MM.1S (cell line): ENCODE measurements at regions not wholly inside any gene's neighbourhood (a gene's known extent, or its start where the extent isn't known, plus 50 kb on each side); places are given as distances from the start of the nearest gene placed in this dataset.

Source experiments
- CTCF ChIP-seq: fragments of 300-600 bp; sonication (generic); IDR thresholded peaks from 2 replicates; pipeline ENCODE4 v1.5.1; 2016; ENCODE audit warnings: antibody characterized with exemption, low read length, mixed read lengths
- EZH2phosphoT487 ChIP-seq: fragments of 300-600 bp; sonication (generic); IDR thresholded peaks from 2 replicates; pipeline ENCODE4 v1.6.1; 2018; ENCODE audit warnings: antibody characterized with exemption, low read length

GRCh38 chr17:13316657-13317056 is 285.1 kb downstream of the HS3ST3A1 start:
- TF ChIP-seq CTCF, result no peak
- TF ChIP-seq EZH2phosphoT487, result no peak
